GM23338 (cell line): ENCODE measurements at regions not wholly inside any gene's neighbourhood (a gene's known extent, or its start where the extent isn't known, plus 50 kb on each side); places are given as distances from the start of the nearest gene placed in this dataset.

Experiments used
- ATAC-seq: fragments of 200-7000 bp; cut with Tn5 transposase; 3 replicates; pipeline ENCODE4 v1.9.1; 2020
- DNase-seq: peaks from one replicate; pipeline ENCODE4 v3.0.0-alpha.2; 2015; ENCODE audit warnings: low spot score
- H2AFZ ChIP-seq: fragments of 200-600 bp; sonication (generic); 2 replicates; pipeline ENCODE4 v1.8.0; 2016; ENCODE audit warnings: antibody characterized with exemption, mild to moderate bottlenecking, moderate library complexity
- H3F3A ChIP-seq: fragments of 200-600 bp; sonication (generic); replicated peaks from 2 replicates; pipeline ENCODE4 v1.8.0; 2017; ENCODE audit warnings: antibody characterized with exemption, mixed run types, low read depth
- H3K27ac ChIP-seq: fragments of 200-600 bp; sonication (generic); 2 replicates; pipeline ENCODE4 v1.6.1; 2016; ENCODE audit warnings: low read depth
- H3K27me3 ChIP-seq: fragments of 200-600 bp; sonication (generic); 2 replicates; pipeline ENCODE4 v1.8.0; 2016; ENCODE audit warnings: mild to moderate bottlenecking, mixed run types, moderate library complexity; ENCODE audit not compliant: insufficient read depth
- H3K36me3 ChIP-seq: fragments of 200-600 bp; sonication (generic); 2 replicates; pipeline ENCODE4 v1.8.0; 2016; ENCODE audit warnings: mild to moderate bottlenecking; ENCODE audit not compliant: insufficient read depth
- H3K4me1 ChIP-seq: fragments of 200-600 bp; sonication (generic); 2 replicates; pipeline ENCODE4 v1.8.0; 2016; ENCODE audit warnings: mild to moderate bottlenecking, moderate library complexity; ENCODE audit not compliant: insufficient read depth
- H3K4me2 ChIP-seq: fragments of 200-600 bp; sonication (generic); 2 replicates; pipeline ENCODE4 v1.7.1; 2017; ENCODE audit warnings: mixed run types
- H3K4me3 ChIP-seq: fragments of 200-600 bp; sonication (generic); 2 replicates; pipeline ENCODE4 v1.6.1; 2016; ENCODE audit warnings: mixed run types
- H3K79me2 ChIP-seq: fragments of 200-600 bp; sonication (generic); replicated peaks from 2 replicates; pipeline ENCODE4 v1.8.0; 2017; ENCODE audit warnings: mild to moderate bottlenecking; ENCODE audit not compliant: insufficient read depth
- H3K9me2 ChIP-seq: fragments of 200-600 bp; sonication (generic); 2 replicates; pipeline ENCODE4 v1.8.0; 2017; ENCODE audit not compliant: insufficient read depth
- H4K20me1 ChIP-seq: fragments of 200-600 bp; sonication (generic); replicated peaks from 2 replicates; pipeline ENCODE4 v1.8.0; 2017; ENCODE audit warnings: mild to moderate bottlenecking; ENCODE audit not compliant: insufficient read depth
- H3K27ac Mint-ChIP-seq: 2 replicates; pipeline ENCODE4 v1.8.0; 2020; ENCODE audit warnings: inconsistent platforms, mild to moderate bottlenecking, moderate library complexity, mixed read lengths
- H3K27me3 Mint-ChIP-seq: 3 replicates; pipeline ENCODE4 v1.8.0; 2022; ENCODE audit warnings: low read depth, mild to moderate bottlenecking, moderate library complexity, mixed read lengths, inconsistent platforms; ENCODE audit not compliant: insufficient read depth, poor library complexity
- H3K36me3 Mint-ChIP-seq: 3 replicates; pipeline ENCODE4 v1.8.0; 2021; ENCODE audit warnings: low read depth, mild to moderate bottlenecking, inconsistent platforms, moderate library complexity, mixed read lengths
- H3K4me1 Mint-ChIP-seq: 3 replicates; pipeline ENCODE4 v1.8.0; 2020; ENCODE audit warnings: mild to moderate bottlenecking, inconsistent platforms, mixed read lengths
- H3K4me3 Mint-ChIP-seq: 3 replicates; pipeline ENCODE4 v1.8.0; 2021; ENCODE audit warnings: moderate library complexity, mild to moderate bottlenecking, inconsistent platforms, mixed read lengths
- H3K9me3 Mint-ChIP-seq: 3 replicates; pipeline ENCODE4 v1.8.0; 2020; ENCODE audit warnings: moderate library complexity, mild to moderate bottlenecking, inconsistent platforms, mixed read lengths
- CREB1 ChIP-seq: fragments of 250-450 bp; sonication (Bioruptor Pico); IDR thresholded peaks from 2 replicates; pipeline ENCODE4 v1.5.0; 2020; ENCODE audit warnings: low read depth, mild to moderate bottlenecking, moderate library complexity
- EZH2 ChIP-seq: fragments of 200-600 bp; sonication (generic); IDR thresholded peaks from one replicate; pipeline ENCODE4 v1.8.0; 2017; ENCODE audit warnings: antibody characterized with exemption, mild to moderate bottlenecking, low read depth; ENCODE audit not compliant: unreplicated experiment
- NANOG ChIP-seq: IDR thresholded peaks from 2 replicates; pipeline ENCODE4 v1.6.1; 2016; ENCODE audit warnings: antibody characterized with exemption, borderline replicate concordance
- STAT1 ChIP-seq: IDR thresholded peaks from one replicate; pipeline ENCODE4 v1.6.1; 2016; ENCODE audit warnings: antibody characterized with exemption; ENCODE audit not compliant: unreplicated experiment
- ZNF331 ChIP-seq: fragments of 250-450 bp; sonication (Bioruptor Pico); IDR thresholded peaks from 2 replicates; pipeline ENCODE4 v1.5.0; 2020; ENCODE audit warnings: low read depth, mild to moderate bottlenecking, moderate library complexity
- TF ChIP-seq, protein P1 (sequence below): fragments of 250-450 bp; sonication (Bioruptor Pico); IDR thresholded peaks from 2 replicates; pipeline ENCODE4 v1.5.0; 2020; ENCODE audit warnings: mild to moderate bottlenecking, moderate library complexity
- TF ChIP-seq, protein P2 (sequence below), 2 experiments: fragments of 200-600 bp in 1 of 2; sonication (generic) in 1 of 2; conservative IDR thresholded peaks; 2 replicates each; pipeline versions ENCODE4 v1.5.1 to v1.6.1; 2016 to 2017; ENCODE audit warnings: antibody characterized with exemption in 2 of 2, low read depth in 2 of 2, mild to moderate bottlenecking in 2 of 2, moderate library complexity in 1 of 2

DNA sequence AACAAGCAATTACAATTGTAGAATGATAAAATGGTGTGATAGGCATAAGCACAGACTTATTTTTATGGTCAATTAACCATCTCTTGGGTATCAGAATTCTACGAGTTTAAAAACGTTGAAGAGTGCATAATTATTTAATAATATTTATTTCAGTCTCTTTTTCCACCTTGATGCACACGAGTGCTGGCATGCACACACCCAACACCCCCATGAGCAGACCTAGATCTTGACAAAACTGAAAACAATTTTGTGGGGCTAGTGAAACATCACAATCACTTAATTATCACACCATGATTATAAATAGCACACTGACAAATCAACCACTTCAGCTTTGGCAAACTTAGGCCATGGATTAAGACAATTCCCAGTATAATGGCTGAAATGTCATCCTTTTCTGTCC is 61.0 kb upstream of the RFC3 start (continued):
- TF ChIP-seq, protein P1, sequence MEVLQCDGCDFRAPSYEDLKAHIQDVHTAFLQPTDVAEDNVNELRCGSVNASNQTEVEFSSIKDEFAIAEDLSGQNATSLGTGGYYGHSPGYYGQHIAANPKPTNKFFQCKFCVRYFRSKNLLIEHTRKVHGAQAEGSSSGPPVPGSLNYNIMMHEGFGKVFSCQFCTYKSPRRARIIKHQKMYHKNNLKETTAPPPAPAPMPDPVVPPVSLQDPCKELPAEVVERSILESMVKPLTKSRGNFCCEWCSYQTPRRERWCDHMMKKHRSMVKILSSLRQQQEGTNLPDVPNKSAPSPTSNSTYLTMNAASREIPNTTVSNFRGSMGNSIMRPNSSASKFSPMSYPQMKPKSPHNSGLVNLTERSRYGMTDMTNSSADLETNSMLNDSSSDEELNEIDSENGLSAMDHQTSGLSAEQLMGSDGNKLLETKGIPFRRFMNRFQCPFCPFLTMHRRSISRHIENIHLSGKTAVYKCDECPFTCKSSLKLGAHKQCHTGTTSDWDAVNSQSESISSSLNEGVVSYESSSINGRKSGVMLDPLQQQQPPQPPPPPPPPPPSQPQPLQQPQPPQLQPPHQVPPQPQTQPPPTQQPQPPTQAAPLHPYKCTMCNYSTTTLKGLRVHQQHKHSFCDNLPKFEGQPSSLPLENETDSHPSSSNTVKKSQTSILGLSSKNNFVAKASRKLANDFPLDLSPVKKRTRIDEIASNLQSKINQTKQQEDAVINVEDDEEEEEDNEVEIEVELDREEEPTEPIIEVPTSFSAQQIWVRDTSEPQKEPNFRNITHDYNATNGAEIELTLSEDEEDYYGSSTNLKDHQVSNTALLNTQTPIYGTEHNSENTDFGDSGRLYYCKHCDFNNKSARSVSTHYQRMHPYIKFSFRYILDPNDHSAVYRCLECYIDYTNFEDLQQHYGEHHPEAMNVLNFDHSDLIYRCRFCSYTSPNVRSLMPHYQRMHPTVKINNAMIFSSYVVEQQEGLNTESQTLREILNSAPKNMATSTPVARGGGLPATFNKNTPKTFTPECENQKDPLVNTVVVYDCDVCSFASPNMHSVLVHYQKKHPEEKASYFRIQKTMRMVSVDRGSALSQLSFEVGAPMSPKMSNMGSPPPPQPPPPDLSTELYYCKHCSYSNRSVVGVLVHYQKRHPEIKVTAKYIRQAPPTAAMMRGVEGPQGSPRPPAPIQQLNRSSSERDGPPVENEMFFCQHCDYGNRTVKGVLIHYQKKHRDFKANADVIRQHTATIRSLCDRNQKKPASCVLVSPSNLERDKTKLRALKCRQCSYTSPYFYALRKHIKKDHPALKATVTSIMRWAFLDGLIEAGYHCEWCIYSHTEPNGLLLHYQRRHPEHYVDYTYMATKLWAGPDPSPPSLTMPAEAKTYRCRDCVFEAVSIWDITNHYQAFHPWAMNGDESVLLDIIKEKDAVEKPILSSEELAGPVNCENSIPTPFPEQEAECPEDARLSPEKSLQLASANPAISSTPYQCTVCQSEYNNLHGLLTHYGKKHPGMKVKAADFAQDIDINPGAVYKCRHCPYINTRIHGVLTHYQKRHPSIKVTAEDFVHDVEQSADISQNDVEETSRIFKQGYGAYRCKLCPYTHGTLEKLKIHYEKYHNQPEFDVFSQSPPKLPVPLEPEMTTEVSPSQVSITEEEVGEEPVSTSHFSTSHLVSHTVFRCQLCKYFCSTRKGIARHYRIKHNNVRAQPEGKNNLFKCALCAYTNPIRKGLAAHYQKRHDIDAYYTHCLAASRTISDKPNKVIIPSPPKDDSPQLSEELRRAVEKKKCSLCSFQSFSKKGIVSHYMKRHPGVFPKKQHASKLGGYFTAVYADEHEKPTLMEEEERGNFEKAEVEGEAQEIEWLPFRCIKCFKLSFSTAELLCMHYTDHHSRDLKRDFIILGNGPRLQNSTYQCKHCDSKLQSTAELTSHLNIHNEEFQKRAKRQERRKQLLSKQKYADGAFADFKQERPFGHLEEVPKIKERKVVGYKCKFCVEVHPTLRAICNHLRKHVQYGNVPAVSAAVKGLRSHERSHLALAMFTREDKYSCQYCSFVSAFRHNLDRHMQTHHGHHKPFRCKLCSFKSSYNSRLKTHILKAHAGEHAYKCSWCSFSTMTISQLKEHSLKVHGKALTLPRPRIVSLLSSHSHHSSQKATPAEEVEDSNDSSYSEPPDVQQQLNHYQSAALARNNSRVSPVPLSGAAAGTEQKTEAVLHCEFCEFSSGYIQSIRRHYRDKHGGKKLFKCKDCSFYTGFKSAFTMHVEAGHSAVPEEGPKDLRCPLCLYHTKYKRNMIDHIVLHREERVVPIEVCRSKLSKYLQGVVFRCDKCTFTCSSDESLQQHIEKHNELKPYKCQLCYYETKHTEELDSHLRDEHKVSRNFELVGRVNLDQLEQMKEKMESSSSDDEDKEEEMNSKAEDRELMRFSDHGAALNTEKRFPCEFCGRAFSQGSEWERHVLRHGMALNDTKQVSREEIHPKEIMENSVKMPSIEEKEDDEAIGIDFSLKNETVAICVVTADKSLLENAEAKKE = no peak
- no peak for TF ChIP-seq CREB1 (CRISPR knock-in tag)
- no peak for TF ChIP-seq ZNF331 (CRISPR knock-in tag)
- TF ChIP-seq NANOG = no peak

DNA sequence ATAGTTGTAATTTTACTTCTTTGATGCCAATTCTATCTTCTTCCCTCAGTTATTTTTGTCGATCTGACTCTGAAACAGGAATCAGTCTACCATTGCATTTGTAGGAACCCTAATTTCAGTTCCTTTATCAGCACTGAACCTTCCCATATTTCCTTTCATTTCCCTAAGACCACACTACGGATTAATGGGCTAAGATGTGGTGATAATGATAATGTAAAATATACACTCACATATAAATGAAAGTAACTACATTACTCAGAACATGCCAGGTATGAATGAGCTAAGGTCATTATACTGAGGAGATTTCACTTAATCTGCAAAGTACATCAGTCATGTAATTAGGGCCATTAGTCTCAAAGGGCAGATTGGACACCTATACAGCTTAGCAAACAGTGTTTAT is 60.2 kb upstream of the RFC3 start:
- H3K79me2 ChIP-seq = no peaks in the 10 kb centered on the region
- H3K36me3 ChIP-seq = no peaks in the 10 kb centered on the region
- H3K4me2 ChIP-seq = no peak overlapping the region
- H3K27ac ChIP-seq = no peak overlapping the region
- DNase-seq (no peak), ATAC-seq (no peak)
- Mint-ChIP-seq H3K27ac (no peak overlapping the region), H3K9me3 (no peaks in the 10 kb centered on the region), H3K4me1 (no peaks in the 10 kb centered on the region; the same call in 2 of the 3 replicates), H3K27me3 (no peaks in the 10 kb centered on the region), H3K36me3 (no peaks in the 10 kb centered on the region), H3K4me3 (no peak overlapping the region)
- TF ChIP-seq, protein P2, sequence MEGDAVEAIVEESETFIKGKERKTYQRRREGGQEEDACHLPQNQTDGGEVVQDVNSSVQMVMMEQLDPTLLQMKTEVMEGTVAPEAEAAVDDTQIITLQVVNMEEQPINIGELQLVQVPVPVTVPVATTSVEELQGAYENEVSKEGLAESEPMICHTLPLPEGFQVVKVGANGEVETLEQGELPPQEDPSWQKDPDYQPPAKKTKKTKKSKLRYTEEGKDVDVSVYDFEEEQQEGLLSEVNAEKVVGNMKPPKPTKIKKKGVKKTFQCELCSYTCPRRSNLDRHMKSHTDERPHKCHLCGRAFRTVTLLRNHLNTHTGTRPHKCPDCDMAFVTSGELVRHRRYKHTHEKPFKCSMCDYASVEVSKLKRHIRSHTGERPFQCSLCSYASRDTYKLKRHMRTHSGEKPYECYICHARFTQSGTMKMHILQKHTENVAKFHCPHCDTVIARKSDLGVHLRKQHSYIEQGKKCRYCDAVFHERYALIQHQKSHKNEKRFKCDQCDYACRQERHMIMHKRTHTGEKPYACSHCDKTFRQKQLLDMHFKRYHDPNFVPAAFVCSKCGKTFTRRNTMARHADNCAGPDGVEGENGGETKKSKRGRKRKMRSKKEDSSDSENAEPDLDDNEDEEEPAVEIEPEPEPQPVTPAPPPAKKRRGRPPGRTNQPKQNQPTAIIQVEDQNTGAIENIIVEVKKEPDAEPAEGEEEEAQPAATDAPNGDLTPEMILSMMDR (conservative IDR thresholded peaks at IDR 0.05; ENCODE audit: low read depth in 2 of 2) = no peak
- no peak for TF ChIP-seq STAT1
- TF ChIP-seq EZH2 = no peak
- H4K20me1 ChIP-seq = no peaks in the 10 kb centered on the region
- no peaks in the 10 kb centered on the region for H3K27me3 ChIP-seq
- no peaks in the 10 kb centered on the region for H3K4me1 ChIP-seq
- H2AFZ ChIP-seq = no peak overlapping the region
- H3K9me2 ChIP-seq = no peaks in the 10 kb centered on the region
- no peak overlapping the region for H3K4me3 ChIP-seq
- no peaks in the 10 kb centered on the region for H3F3A ChIP-seq
